Pancreas (tissue), 10 donors: ENCODE measurements at regions not wholly inside any gene's neighbourhood (a gene's known extent, or its start where the extent isn't known, plus 50 kb on each side); places are given as distances from the start of the nearest gene placed in this dataset.

Source experiments
- ATAC-seq, 4 donors: fragments of 200-7000 bp; cut with Tn5 transposase; one replicate each; pipeline versions ENCODE4 v1.8.0 to v1.9.1; 2020; ENCODE audit warnings: mild to moderate bottlenecking in 4 of 4, moderate library complexity in 4 of 4
- DNase-seq, 6 donors: peaks; one replicate each; pipeline ENCODE4 v3.0.0-alpha.2; 2020
- FAIRE-seq: peaks from 2 replicates; lab custom pipeline; 2012; peaks lifted over from hg19 to GRCh38; lab: Jason Lieb, UNC
- H3K27ac ChIP-seq, 4 donors: fragments of 200-600 bp; sonication (generic); 1 replicate in 3 of 4; 2 replicates in 1 of 4; pipeline versions ENCODE4 v1.5.0 to v1.8.0; 2020
- H3K27me3 ChIP-seq, 4 donors: fragments of 200-600 bp; one replicate each; pipeline ENCODE4 v1.8.0; 2021
- H3K36me3 ChIP-seq, 3 donors: fragments of 200-600 bp; sonication (generic) in 1 of 3; one replicate each; pipeline versions ENCODE4 v1.5.0 to v1.8.0; 2020 to 2021
- H3K4me1 ChIP-seq, 3 donors: fragments of 200-600 bp; one replicate each; pipeline ENCODE4 v1.8.0; 2021
- H3K4me3 ChIP-seq, 4 donors: fragments of 200-600 bp; sonication (generic) in 2 of 4; one replicate each; pipeline versions ENCODE4 v1.5.0 to v1.8.0; 2020 to 2021
- H3K9me3 ChIP-seq, 4 donors: fragments of 200-600 bp; one replicate each; pipeline ENCODE4 v1.8.0; 2021
- CTCF ChIP-seq, 4 donors: fragments of 200-600 bp; sonication (generic) in 3 of 4; IDR thresholded peaks; one replicate each; pipeline versions ENCODE4 v1.5.0 to v1.8.0; 2021; ENCODE audit warnings: antibody characterized with exemption in 4 of 4
- WGBS, 2 donors: extraction: QIAGEN DNeasy Blood & Tissue Kit; methylation state at CpG; one replicate each; pipeline ENCODE4 v1.1.7; 2013; 5-methylcytosine and 5-hydroxymethylcytosine counted together
- intact Hi-C, 3 donors: fragments of 100-400 bp; cut with DNase I; formaldehyde crosslinking; loops; one replicate each; pipeline versions ENCODE4 v1.11.1 to v1.14.2; 2022
- donor health status: healthy with polysubstance abuse.
- donor health status: DM: no; HTN: no; CAD: no; lungs with moderate emphysema.
- donor health status: DM: no; HTN: no; CAD: no.
- donor health status: control.
- donor health status: control.
- donor health status: Bipolar disorder and iron deficiency.
- donor health status: DM: yes; HTN: yes; CAD: no.
- donor health status: DM: no; HTN: no; CAD: no.
- donor health status: DM: no; HTN: no; CAD: no.
- donor health status: DM: yes; HTN: yes; CAD: no.

DNA sequence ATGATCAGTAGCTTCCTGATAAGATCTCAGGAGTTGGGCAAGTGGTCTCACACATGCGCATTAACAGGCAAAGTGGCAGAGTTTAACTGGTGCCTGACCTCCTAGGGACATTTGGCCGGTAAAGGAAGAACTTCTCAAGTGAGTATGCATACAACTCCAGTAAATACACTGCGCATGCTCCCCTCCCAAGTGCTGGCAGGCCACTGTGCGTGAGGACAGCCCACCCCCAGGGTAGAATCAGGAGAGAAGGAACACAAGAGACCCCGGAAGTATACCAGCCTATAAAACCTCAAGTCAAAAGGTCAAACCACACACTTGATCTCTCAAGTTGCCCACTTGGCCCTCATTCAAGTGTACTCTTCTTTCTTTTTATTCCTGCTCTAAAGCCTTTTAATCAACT is 225.5 kb upstream of the ANKRD50 start:
- FAIRE-seq (no peak), ATAC-seq (no peak), DNase-seq (no peak)
- TF ChIP-seq CTCF (IDR thresholded peaks at IDR 0.05): no peak
- Histone ChIP-seq H3K9me3 (no peaks in the 10 kb centered on the region), H3K27ac (no peak overlapping the region), H3K4me3 (no peak overlapping the region), H3K36me3 (no peaks in the 10 kb centered on the region), H3K27me3 (no peaks in the 10 kb centered on the region), H3K4me1 (peaks cover 0 to 42% (median 25%) of the 10 kb centered on the region in 3 donors)
- WGBS, 2 donors: 73 to 84% methylated on average over 5 of the region's 5 CpGs
- intact Hi-C loops: no loop called here

DNA sequence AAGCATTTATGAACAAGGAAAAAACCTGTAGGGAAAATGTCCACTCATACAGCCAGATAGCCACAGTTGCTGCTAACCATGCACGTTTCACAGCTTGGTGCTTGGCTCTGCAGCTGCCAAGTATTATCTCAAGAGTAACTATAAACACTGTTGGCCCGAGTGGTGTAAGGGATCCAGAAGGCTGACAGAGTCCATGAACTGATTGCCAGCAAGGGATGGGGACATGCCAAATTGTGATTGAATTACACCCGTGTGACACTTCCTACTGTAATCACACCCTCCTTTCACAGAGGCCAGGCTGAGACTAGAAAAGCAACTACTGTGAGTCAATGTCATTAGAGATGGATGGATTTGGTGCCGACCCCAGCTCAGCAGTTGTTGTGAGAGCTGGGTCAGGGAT is 223.9 kb upstream of the ANKRD50 start:
- WGBS, 2 donors: 1 to 3% methylated on average over 4 of the region's 4 CpGs
- intact Hi-C loops: no loop called here
- H3K4me1 ChIP-seq: peaks cover 0 to 41% (median 21%) of the 10 kb centered on the region in 3 donors
- peak overlapping the region in 3 of 4 donors; percentile 24 to 40 (median 25) for H3K27ac ChIP-seq
- H3K4me3 ChIP-seq: no peak overlapping the region
- FAIRE-seq: no peak
- TF ChIP-seq CTCF (IDR thresholded peaks at IDR 0.05): no peak
- no peaks in the 10 kb centered on the region for H3K27me3 ChIP-seq
- ATAC-seq: peak; percentile 90 to 98 (median 92)
- no peaks in the 10 kb centered on the region for H3K36me3 ChIP-seq
- no peaks in the 10 kb centered on the region for H3K9me3 ChIP-seq
- DNase-seq: peak in 4 of 6 donors; percentile 57 to 76 (median 68)

DNA sequence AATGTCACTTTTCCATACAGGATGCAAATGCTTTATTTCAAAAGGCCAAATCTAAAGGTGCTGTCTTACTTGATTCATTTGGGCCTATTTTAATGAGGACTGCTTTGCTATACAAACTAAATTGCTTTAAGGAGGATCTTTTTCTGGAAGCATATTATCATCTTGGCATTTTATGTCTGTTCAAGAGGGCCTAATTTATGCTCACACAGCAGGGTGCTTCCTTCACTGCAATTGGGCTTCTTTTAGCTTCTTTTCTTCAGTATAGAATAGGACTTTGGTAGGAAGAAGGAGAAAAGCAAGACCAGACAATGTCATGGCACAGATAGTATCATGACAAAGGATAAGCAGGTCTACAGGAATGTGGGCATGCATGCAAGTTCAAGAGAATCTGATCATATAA is 222.4 kb upstream of the ANKRD50 start:
- ATAC-seq: no peak
- no peak for FAIRE-seq
- H3K27me3 ChIP-seq: no peaks in the 10 kb centered on the region

GRCh38 chr4:124933521-124933920 is 221.0 kb upstream of the ANKRD50 start:
- no peak for DNase-seq
- intact Hi-C loops: no loop called here
- no peaks in the 10 kb centered on the region for H3K36me3 ChIP-seq
- FAIRE-seq: no peak
- H3K4me1 ChIP-seq: peaks cover 0 to 14% (median 8%) of the 10 kb centered on the region in 3 donors
- H3K27me3 ChIP-seq: no peaks in the 10 kb centered on the region
- H3K9me3 ChIP-seq: no peaks in the 10 kb centered on the region
- 64 to 71% methylated on average over 2 of the region's 2 CpGs for WGBS, 2 donors
- no peak overlapping the region for H3K4me3 ChIP-seq
- no peak for TF ChIP-seq CTCF (IDR thresholded peaks at IDR 0.05)
- H3K27ac ChIP-seq: no peak overlapping the region
- no peak for ATAC-seq

More for the DNA sequence above, 222.4 kb upstream of the ANKRD50 start:
- Histone ChIP-seq H3K4me3 (no peak overlapping the region), H3K9me3 (no peaks in the 10 kb centered on the region), H3K4me1 (peaks cover 0 to 26% (median 8%) of the 10 kb centered on the region in 3 donors), H3K36me3 (no peaks in the 10 kb centered on the region), H3K27ac (no peak overlapping the region)
- no peak for DNase-seq
- no peak for TF ChIP-seq CTCF (IDR thresholded peaks at IDR 0.05)
- intact Hi-C loops: no loop called here

- Histone ChIP-seq H3K4me1 (peaks cover 0 to 13% (median 8%) of the 10 kb centered on the region in 3 donors), H3K27ac (no peak overlapping the region), H3K36me3 (no peaks in the 10 kb centered on the region), H3K9me3 (no peaks in the 10 kb centered on the region), H3K27me3 (no peaks in the 10 kb centered on the region), H3K4me3 (no peak overlapping the region)
- intact Hi-C loops: no loop called here
- no peak for TF ChIP-seq CTCF (IDR thresholded peaks at IDR 0.05)
- FAIRE-seq: no peak
- DNase-seq: no peak
- WGBS, 2 donors: 46 to 54% methylated on average over 1 of the region's 1 CpG
- no peak for ATAC-seq
These were observed 219.9 kb upstream of the ANKRD50 start for GRCh38 chr4:124932447-124932846.
